ENCODE measurements at regions not wholly inside any gene's neighbourhood (a gene's known extent, or its start where the extent isn't known, plus 50 kb on each side); places are given as distances from the start of the nearest gene placed in this dataset.

DNA sequence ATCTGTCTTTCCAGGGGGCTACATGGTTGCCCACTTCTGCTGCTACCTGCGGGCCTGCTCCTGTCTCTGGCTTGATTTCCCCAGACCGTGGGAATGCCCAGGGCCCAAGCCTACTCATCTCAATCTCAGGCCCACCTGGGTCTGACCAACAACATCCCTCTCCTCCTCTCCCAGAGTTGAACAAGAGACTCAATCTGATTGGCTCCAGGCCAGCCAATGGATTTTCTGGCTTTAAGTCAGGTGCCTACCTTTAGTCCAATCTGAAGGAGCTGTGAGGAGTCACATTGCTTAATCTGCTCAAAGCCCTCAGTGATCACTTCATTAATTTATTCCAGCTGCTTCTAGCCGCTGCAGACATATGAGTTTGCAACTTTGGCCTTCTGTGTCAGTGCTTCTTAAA lies 162.4 kb upstream of the KCNG1 start:
- TF ChIP-seq, protein P1, sequence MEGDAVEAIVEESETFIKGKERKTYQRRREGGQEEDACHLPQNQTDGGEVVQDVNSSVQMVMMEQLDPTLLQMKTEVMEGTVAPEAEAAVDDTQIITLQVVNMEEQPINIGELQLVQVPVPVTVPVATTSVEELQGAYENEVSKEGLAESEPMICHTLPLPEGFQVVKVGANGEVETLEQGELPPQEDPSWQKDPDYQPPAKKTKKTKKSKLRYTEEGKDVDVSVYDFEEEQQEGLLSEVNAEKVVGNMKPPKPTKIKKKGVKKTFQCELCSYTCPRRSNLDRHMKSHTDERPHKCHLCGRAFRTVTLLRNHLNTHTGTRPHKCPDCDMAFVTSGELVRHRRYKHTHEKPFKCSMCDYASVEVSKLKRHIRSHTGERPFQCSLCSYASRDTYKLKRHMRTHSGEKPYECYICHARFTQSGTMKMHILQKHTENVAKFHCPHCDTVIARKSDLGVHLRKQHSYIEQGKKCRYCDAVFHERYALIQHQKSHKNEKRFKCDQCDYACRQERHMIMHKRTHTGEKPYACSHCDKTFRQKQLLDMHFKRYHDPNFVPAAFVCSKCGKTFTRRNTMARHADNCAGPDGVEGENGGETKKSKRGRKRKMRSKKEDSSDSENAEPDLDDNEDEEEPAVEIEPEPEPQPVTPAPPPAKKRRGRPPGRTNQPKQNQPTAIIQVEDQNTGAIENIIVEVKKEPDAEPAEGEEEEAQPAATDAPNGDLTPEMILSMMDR (IDR thresholded peaks at IDR 0.05), result no peak
- no peak for TF ChIP-seq EZH2 (IDR thresholded peaks at IDR 0.05)
- no peak for TF ChIP-seq EZH2phosphoT487 (IDR thresholded peaks at IDR 0.05)
